Pancreas (tissue), 10 donors: ENCODE measurements at regions not wholly inside any gene's neighbourhood (a gene's known extent, or its start where the extent isn't known, plus 50 kb on each side); places are given as distances from the start of the nearest gene placed in this dataset.

ENCODE experiments used
- ATAC-seq, 4 donors: fragments of 200-7000 bp; cut with Tn5 transposase; one replicate each; pipeline versions ENCODE4 v1.8.0 to v1.9.1; 2020; ENCODE audit warnings: mild to moderate bottlenecking in 4 of 4, moderate library complexity in 4 of 4
- DNase-seq, 6 donors: peaks; one replicate each; pipeline ENCODE4 v3.0.0-alpha.2; 2020
- FAIRE-seq: peaks from 2 replicates; lab custom pipeline; 2012; peaks lifted over from hg19 to GRCh38; lab: Jason Lieb, UNC
- H3K27ac ChIP-seq, 4 donors: fragments of 200-600 bp; sonication (generic); 1 replicate in 3 of 4; 2 replicates in 1 of 4; pipeline versions ENCODE4 v1.5.0 to v1.8.0; 2020
- H3K27me3 ChIP-seq, 4 donors: fragments of 200-600 bp; one replicate each; pipeline ENCODE4 v1.8.0; 2021
- H3K36me3 ChIP-seq, 3 donors: fragments of 200-600 bp; sonication (generic) in 1 of 3; one replicate each; pipeline versions ENCODE4 v1.5.0 to v1.8.0; 2020 to 2021
- H3K4me1 ChIP-seq, 3 donors: fragments of 200-600 bp; one replicate each; pipeline ENCODE4 v1.8.0; 2021
- H3K4me3 ChIP-seq, 4 donors: fragments of 200-600 bp; sonication (generic) in 2 of 4; one replicate each; pipeline versions ENCODE4 v1.5.0 to v1.8.0; 2020 to 2021
- H3K9me3 ChIP-seq, 4 donors: fragments of 200-600 bp; one replicate each; pipeline ENCODE4 v1.8.0; 2021
- CTCF ChIP-seq, 4 donors: fragments of 200-600 bp; sonication (generic) in 3 of 4; IDR thresholded peaks; one replicate each; pipeline versions ENCODE4 v1.5.0 to v1.8.0; 2021; ENCODE audit warnings: antibody characterized with exemption in 4 of 4
- WGBS, 2 donors: extraction: QIAGEN DNeasy Blood & Tissue Kit; methylation state at CpG; one replicate each; pipeline ENCODE4 v1.1.7; 2013; 5-methylcytosine and 5-hydroxymethylcytosine counted together
- intact Hi-C, 3 donors: fragments of 100-400 bp; cut with DNase I; formaldehyde crosslinking; loops; one replicate each; pipeline versions ENCODE4 v1.11.1 to v1.14.2; 2022
- donor health status: healthy with polysubstance abuse.
- donor health status: DM: no; HTN: no; CAD: no; lungs with moderate emphysema.
- donor health status: DM: no; HTN: no; CAD: no.
- donor health status: control.
- donor health status: control.
- donor health status: Bipolar disorder and iron deficiency.
- donor health status: DM: yes; HTN: yes; CAD: no.
- donor health status: DM: no; HTN: no; CAD: no.
- donor health status: DM: no; HTN: no; CAD: no.
- donor health status: DM: yes; HTN: yes; CAD: no.

- H3K4me1 ChIP-seq: no peaks in the 10 kb centered on the region
- intact Hi-C loops: no loop called here
- no peak overlapping the region for H3K27ac ChIP-seq
- H3K36me3 ChIP-seq: no peaks in the 10 kb centered on the region
- H3K27me3 ChIP-seq: no peaks in the 10 kb centered on the region
- no peaks in the 10 kb centered on the region for H3K9me3 ChIP-seq
- DNase-seq: no peak
- 71 to 78% methylated on average over 3 of the region's 3 CpGs for WGBS, 2 donors
- no peak for FAIRE-seq
- TF ChIP-seq CTCF (IDR thresholded peaks at IDR 0.05): no peak
- no peak for ATAC-seq
- no peak overlapping the region for H3K4me3 ChIP-seq
These were observed 170.6 kb upstream of the EPHA3 start for GRCh38 chr3:88936831-88937230.

GRCh38 chr3:88940296-88940695 lies 167.1 kb upstream of the EPHA3 start:
- no peaks in the 10 kb centered on the region for H3K36me3 ChIP-seq
- no peak overlapping the region for H3K27ac ChIP-seq
- no peak for ATAC-seq
- DNase-seq: no peak
- H3K27me3 ChIP-seq: no peaks in the 10 kb centered on the region
- TF ChIP-seq CTCF (IDR thresholded peaks at IDR 0.05): no peak
- intact Hi-C loops: no loop called here
- H3K4me1 ChIP-seq: no peaks in the 10 kb centered on the region
- WGBS, 2 donors: 49 to 61% methylated on average over 2 of the region's 2 CpGs
- no peak overlapping the region for H3K4me3 ChIP-seq
- H3K9me3 ChIP-seq: no peaks in the 10 kb centered on the region
- no peak for FAIRE-seq

- Histone ChIP-seq H3K27me3 (no peaks in the 10 kb centered on the region), H3K27ac (no peak overlapping the region), H3K9me3 (no peaks in the 10 kb centered on the region), H3K4me3 (no peak overlapping the region), H3K36me3 (no peaks in the 10 kb centered on the region), H3K4me1 (no peaks in the 10 kb centered on the region)
- no peak for DNase-seq
- ATAC-seq: no peak
- TF ChIP-seq CTCF (IDR thresholded peaks at IDR 0.05): no peak
- no peak for FAIRE-seq
- 77 to 78% methylated on average over 2 of the region's 2 CpGs for WGBS, 2 donors
- intact Hi-C loops: no loop called here
These were observed 160.4 kb upstream of the EPHA3 start for GRCh38 chr3:88947013-88947412.

- whole genome bisulfite sequencing, 2 donors: 58 to 59% methylated on average over 4 of the region's 4 CpGs
- ATAC-seq (no peak), FAIRE-seq (no peak), DNase-seq (no peak)
- H3K4me1 ChIP-seq: no peaks in the 10 kb centered on the region
- no peaks in the 10 kb centered on the region for H3K27me3 ChIP-seq
- H3K36me3 ChIP-seq: no peaks in the 10 kb centered on the region
- no peak overlapping the region for H3K27ac ChIP-seq
- no peak overlapping the region for H3K4me3 ChIP-seq
- no peak for TF ChIP-seq CTCF (IDR thresholded peaks at IDR 0.05)
- intact Hi-C loops: no loop called here
- H3K9me3 ChIP-seq: no peaks in the 10 kb centered on the region
These were observed 152.6 kb upstream of the EPHA3 start for GRCh38 chr3:88954853-88955252.

- 87 to 88% methylated on average over 8 of the region's 8 CpGs for WGBS, 2 donors
- no peaks in the 10 kb centered on the region for H3K36me3 ChIP-seq
- no peak for DNase-seq
These were observed 152.1 kb upstream of the EPHA3 start for GRCh38 chr3:88955274-88955673.

More at GRCh38 chr3:88955274-88955673, 152.1 kb upstream of the EPHA3 start:
- FAIRE-seq: no peak
- no peak overlapping the region for H3K4me3 ChIP-seq
- TF ChIP-seq CTCF (IDR thresholded peaks at IDR 0.05): no peak
- H3K27me3 ChIP-seq: no peaks in the 10 kb centered on the region
- no peak overlapping the region for H3K27ac ChIP-seq
- H3K9me3 ChIP-seq: no peaks in the 10 kb centered on the region
- intact Hi-C loops: no loop called here
- no peak for ATAC-seq
- H3K4me1 ChIP-seq: no peaks in the 10 kb centered on the region
